OCI-LY7 (cell line): ENCODE measurements at regions not wholly inside any gene's neighbourhood (a gene's known extent, or its start where the extent isn't known, plus 50 kb on each side); places are given as distances from the start of the nearest gene placed in this dataset.

Experiments used
- BruUV-seq: library from RNA; stranded (reverse); fragments of 400-500 nt; replicated peaks from 2 replicates; lab custom pipeline; 2021; lab: Mats Ljungman, UMichigan
- CTCF ChIA-PET: fragments of 300-600 bp; sonication (Branson Sonifier 250); formaldehyde crosslinking; loops from one replicate; lab custom pipeline; 2022; ENCODE audit warnings: antibody characterized with exemption; ENCODE audit not compliant: unreplicated experiment; lab: Charles Lee
- POLR2A ChIA-PET: fragments of 300-600 bp; sonication (Branson Sonifier 250); formaldehyde crosslinking; loops from one replicate; lab custom pipeline; 2022; ENCODE audit warnings: antibody characterized with exemption; lab: Charles Lee
- DNase-seq: peaks from one replicate; pipeline ENCODE4 v3.0.0-alpha.2; 2015; ENCODE audit warnings: low spot score
- H2AFZ ChIP-seq: fragments of 200-600 bp; sonication (generic), shearing (Covaris generic); 2 replicates; pipeline ENCODE4 v1.6.1; 2014; ENCODE audit warnings: mild to moderate bottlenecking, antibody characterized with exemption, low read length, moderate library complexity
- H3K27ac ChIP-seq: fragments of 200-600 bp; sonication (generic); 2 replicates; pipeline ENCODE4 v1.5.1; 2014; ENCODE audit warnings: mixed run types, low read depth, mild to moderate bottlenecking, moderate library complexity, low read length, inconsistent platforms; ENCODE audit not compliant: poor library complexity, severe bottlenecking
- H3K36me3 ChIP-seq: fragments of 200-600 bp; sonication (generic); 2 replicates; pipeline ENCODE4 v1.6.1; 2014; ENCODE audit warnings: mild to moderate bottlenecking, antibody characterized with exemption, low read length, moderate library complexity, mixed read lengths; ENCODE audit not compliant: insufficient read depth
- H3K4me1 ChIP-seq: fragments of 200-600 bp; sonication (generic); 2 replicates; pipeline ENCODE4 v1.5.1; 2014; ENCODE audit warnings: mild to moderate bottlenecking, low read length; ENCODE audit not compliant: insufficient read depth, poor library complexity, severe bottlenecking
- H3K4me2 ChIP-seq: fragments of 200-600 bp; sonication (generic); 2 replicates; pipeline ENCODE4 v1.6.1; 2014; ENCODE audit warnings: mild to moderate bottlenecking, low read length
- H3K4me3 ChIP-seq: fragments of 200-600 bp; sonication (generic); 2 replicates; pipeline ENCODE4 v1.5.1; 2014; ENCODE audit warnings: mild to moderate bottlenecking, low read depth, low read length; ENCODE audit not compliant: poor library complexity, severe bottlenecking
- H3K79me2 ChIP-seq: fragments of 200-600 bp; sonication (generic); 2 replicates; pipeline ENCODE4 v1.6.1; 2016; ENCODE audit warnings: low read depth, mild to moderate bottlenecking, low read length, moderate library complexity, mixed read lengths; ENCODE audit not compliant: insufficient read depth
- H3K9me2 ChIP-seq: fragments of 200-600 bp; sonication (generic); 2 replicates; pipeline ENCODE4 v1.6.1; 2016; ENCODE audit warnings: mild to moderate bottlenecking, low read length, mixed read lengths; ENCODE audit not compliant: insufficient read depth
- H3K9me3 ChIP-seq: fragments of 200-600 bp; sonication (generic); 2 replicates; pipeline ENCODE4 v1.6.1; 2014; ENCODE audit warnings: mild to moderate bottlenecking, mixed run types, low read length, mixed read lengths
- H4K20me1 ChIP-seq: fragments of 200-600 bp; sonication (generic); 2 replicates; pipeline ENCODE4 v1.6.1; 2014; ENCODE audit warnings: mild to moderate bottlenecking, antibody characterized with exemption, low read length, moderate library complexity, mixed read lengths; ENCODE audit not compliant: insufficient read depth
- EZH2phosphoT487 ChIP-seq: fragments of 200-600 bp; sonication (generic); IDR thresholded peaks from 2 replicates; pipeline ENCODE4 v1.6.1; 2018; ENCODE audit warnings: low read depth, borderline replicate concordance, mild to moderate bottlenecking, mixed run types, antibody characterized with exemption, low read length, moderate library complexity, mixed read lengths
- intact Hi-C: fragments of 100-400 bp; cut with micrococcal nuclease; formaldehyde crosslinking; loops from one replicate; pipeline ENCODE4 v1.10.0; 2022; ENCODE audit not compliant: unreplicated experiment
- TF ChIP-seq, protein P1 (sequence below): fragments of 200-600 bp; sonication (generic); conservative IDR thresholded peaks from 2 replicates; pipeline ENCODE4 v1.5.1; 2014; ENCODE audit warnings: mild to moderate bottlenecking, antibody characterized with exemption, low read length, moderate library complexity, mixed read lengths

- no peaks in the 10 kb centered on the region for H3K9me2 ChIP-seq
- no peak overlapping the region for H2AFZ ChIP-seq
- ChIA-PET CTCF (no interaction called here), POLR2A (interaction anchor here (0.6 kb wide), 1 partner anchor 107 kb away, joined by 3 read pairs; no protein-coding TSS in a partner anchor)
- H3K4me1 ChIP-seq: no peaks in the 10 kb centered on the region
- no peak for DNase-seq
- H3K4me2 ChIP-seq: no peak overlapping the region
- intact Hi-C loops: no loop called here
- no peaks in the 10 kb centered on the region for H4K20me1 ChIP-seq
- no peaks in the 10 kb centered on the region for H3K9me3 ChIP-seq
- BruUV-seq: no TSS peak
- no peak overlapping the region for H3K4me3 ChIP-seq
- no peaks in the 10 kb centered on the region for H3K79me2 ChIP-seq
- TF ChIP-seq EZH2phosphoT487: no peak
- TF ChIP-seq, protein P1, sequence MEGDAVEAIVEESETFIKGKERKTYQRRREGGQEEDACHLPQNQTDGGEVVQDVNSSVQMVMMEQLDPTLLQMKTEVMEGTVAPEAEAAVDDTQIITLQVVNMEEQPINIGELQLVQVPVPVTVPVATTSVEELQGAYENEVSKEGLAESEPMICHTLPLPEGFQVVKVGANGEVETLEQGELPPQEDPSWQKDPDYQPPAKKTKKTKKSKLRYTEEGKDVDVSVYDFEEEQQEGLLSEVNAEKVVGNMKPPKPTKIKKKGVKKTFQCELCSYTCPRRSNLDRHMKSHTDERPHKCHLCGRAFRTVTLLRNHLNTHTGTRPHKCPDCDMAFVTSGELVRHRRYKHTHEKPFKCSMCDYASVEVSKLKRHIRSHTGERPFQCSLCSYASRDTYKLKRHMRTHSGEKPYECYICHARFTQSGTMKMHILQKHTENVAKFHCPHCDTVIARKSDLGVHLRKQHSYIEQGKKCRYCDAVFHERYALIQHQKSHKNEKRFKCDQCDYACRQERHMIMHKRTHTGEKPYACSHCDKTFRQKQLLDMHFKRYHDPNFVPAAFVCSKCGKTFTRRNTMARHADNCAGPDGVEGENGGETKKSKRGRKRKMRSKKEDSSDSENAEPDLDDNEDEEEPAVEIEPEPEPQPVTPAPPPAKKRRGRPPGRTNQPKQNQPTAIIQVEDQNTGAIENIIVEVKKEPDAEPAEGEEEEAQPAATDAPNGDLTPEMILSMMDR: no peak
- H3K27ac ChIP-seq: no peak overlapping the region
- no peaks in the 10 kb centered on the region for H3K36me3 ChIP-seq
These were observed 121.0 kb upstream of the KYNU start for GRCh38 chr2:142756430-142756829.

- Histone ChIP-seq H3K9me2 (no peaks in the 10 kb centered on the region), H3K9me3 (no peaks in the 10 kb centered on the region), H3K4me2 (no peak overlapping the region), H4K20me1 (no peaks in the 10 kb centered on the region), H3K4me1 (no peaks in the 10 kb centered on the region), H3K27ac (no peak overlapping the region), H3K4me3 (no peak overlapping the region), H3K79me2 (no peaks in the 10 kb centered on the region), H2AFZ (no peak overlapping the region), H3K36me3 (no peaks in the 10 kb centered on the region)
- ChIA-PET CTCF (no interaction called here), POLR2A (no interaction called here)
- no peak for DNase-seq
- TF ChIP-seq EZH2phosphoT487: no peak
- TF ChIP-seq, protein P1: no peak
- BruUV-seq: no TSS peak
- intact Hi-C loops: no loop called here
These were observed 122.3 kb upstream of the KYNU start for GRCh38 chr2:142755191-142755590.

GRCh38 chr2:142754182-142754581 lies 123.3 kb upstream of the KYNU start:
- no peaks in the 10 kb centered on the region for H3K9me2 ChIP-seq
- no peaks in the 10 kb centered on the region for H3K79me2 ChIP-seq
- CTCF ChIA-PET: no interaction called here
- no peaks in the 10 kb centered on the region for H3K4me1 ChIP-seq
- H3K9me3 ChIP-seq: no peaks in the 10 kb centered on the region
- no peak for DNase-seq
- POLR2A ChIA-PET: interaction anchor here (1.3 kb wide), 1 partner anchor 17 kb away, joined by 3 read pairs; no protein-coding TSS in a partner anchor
- no peak overlapping the region for H3K4me2 ChIP-seq
- no peaks in the 10 kb centered on the region for H3K36me3 ChIP-seq
- no TSS peak for BruUV-seq
- intact Hi-C loops: no loop called here
- no peak overlapping the region for H3K4me3 ChIP-seq
- TF ChIP-seq, protein P1: no peak
- no peak for TF ChIP-seq EZH2phosphoT487
- no peaks in the 10 kb centered on the region for H4K20me1 ChIP-seq
- no peak overlapping the region for H3K27ac ChIP-seq
- H2AFZ ChIP-seq: no peak overlapping the region
